ENCODE measurements at regions not wholly inside any gene's neighbourhood (a gene's known extent, or its start where the extent isn't known, plus 50 kb on each side); places are given as distances from the start of the nearest gene placed in this dataset.
"Not testable (repeated sequence)": the region's sequence is repeated elsewhere in the genome, so short reads cannot be mapped to it uniquely, and the experiment has no call there.

DNA sequence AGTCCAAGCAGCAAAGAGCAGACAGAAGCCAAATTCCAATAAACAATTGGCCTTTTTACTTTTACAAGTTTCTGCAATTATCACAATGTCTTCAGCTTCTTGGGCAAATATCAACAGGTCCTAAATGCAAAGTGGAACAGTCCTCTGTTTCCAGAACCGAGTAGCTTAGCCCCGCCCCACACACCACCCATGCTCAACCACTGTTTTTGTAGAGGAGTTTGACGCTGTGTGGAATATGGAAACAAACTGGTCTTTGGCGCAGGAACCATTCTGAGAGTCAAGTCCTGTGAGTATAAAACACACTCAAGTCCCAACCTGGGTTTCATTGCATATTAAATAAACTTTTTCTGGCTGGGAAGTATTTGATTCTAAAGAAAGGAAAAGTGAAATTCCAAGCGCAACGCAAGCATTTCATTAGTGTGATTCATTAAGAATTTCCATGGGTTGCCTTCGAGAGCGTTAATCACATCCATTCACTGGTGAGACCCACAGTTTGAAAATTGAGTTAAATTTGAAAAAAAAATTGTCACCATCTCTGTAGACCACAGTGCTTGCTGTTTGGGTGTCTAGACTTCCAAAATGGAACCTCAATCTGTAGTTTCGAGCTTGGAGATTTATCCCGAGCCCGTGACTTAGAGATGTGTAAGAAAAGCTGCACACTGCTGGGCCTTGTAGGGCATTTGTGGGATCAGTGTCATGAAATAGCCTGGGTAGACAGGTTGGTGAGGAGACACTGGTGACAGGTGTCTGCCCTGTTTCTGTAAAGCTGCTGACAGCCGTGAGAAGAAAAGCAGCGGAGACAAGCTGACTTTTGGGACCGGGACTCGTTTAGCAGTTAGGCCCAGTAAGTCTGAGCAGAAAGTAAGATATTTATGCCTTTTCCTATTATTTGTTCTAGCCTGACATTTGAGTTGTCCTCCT, 96.1 kb downstream of the DAD1 start:
- FAIRE-seq, result no peak
- DNase-seq (ENCODE audit: low spot score), result no peak

DNA sequence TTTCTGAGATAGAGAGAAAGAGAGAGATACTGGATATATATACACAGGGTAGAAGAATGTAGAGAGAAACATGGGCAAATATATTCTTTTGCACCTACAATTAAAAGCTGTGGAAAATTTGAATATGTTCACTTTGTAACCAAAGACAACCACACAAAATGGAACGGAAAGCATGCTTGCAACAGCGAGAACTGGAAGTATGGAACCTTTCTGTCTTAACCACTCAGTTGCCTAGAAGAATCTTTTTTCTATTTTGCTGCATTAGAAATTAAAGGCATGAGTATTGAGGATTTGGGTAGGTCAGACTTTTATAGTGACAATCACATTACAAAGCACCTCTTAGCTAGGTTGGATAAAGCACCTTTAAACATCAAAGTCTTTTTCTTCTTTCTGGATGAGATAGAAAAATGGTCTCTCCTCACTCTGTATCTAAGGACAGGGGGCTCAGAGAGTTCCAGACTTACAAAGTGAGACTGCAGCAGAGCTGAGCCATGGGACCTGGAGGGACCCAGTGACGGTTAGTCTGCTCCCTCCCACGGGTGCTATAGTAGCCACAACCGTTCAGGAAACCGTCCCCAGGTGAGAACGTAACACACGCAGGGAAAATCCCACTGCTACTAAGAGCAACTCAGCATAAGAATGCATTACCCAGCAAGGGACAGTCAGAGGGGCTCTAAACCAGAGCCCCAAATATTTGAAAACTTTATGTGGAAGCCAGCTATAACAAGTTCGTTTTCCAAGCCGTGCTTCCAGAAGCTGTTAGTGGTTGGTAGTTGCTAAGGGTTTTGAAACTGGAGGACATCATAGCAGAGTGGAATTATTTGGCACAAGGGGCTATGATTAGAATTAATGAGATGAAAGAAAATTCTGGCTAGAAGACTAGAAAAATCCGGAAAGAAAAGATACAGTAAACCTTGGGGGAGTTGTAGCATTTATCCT, 97.1 kb downstream of the DAD1 start:
- FAIRE-seq (no peak), DNase-seq (ENCODE audit: low spot score) (no peak)

DNA sequence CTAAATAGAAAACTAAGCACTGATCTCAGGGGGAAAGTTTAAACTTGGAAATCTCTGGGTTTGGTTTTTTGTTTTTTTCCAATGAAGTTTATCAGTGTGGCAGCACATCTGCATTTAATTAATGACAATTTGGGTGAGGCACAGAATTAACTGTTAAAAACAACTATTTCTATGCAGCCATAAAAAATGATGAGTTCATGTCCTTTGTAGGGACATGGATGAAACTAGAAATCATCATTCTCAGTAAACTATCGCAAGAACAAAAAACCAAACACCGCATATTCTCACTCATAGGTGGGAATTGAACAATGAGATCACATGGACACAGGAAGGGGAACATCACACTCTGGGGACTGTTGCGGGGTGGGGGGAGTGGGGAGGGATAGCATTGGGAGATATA, 98.0 kb downstream of the DAD1 start:
- FAIRE-seq; DNase-seq (ENCODE audit: low spot score): not testable (repeated sequence)

DNA sequence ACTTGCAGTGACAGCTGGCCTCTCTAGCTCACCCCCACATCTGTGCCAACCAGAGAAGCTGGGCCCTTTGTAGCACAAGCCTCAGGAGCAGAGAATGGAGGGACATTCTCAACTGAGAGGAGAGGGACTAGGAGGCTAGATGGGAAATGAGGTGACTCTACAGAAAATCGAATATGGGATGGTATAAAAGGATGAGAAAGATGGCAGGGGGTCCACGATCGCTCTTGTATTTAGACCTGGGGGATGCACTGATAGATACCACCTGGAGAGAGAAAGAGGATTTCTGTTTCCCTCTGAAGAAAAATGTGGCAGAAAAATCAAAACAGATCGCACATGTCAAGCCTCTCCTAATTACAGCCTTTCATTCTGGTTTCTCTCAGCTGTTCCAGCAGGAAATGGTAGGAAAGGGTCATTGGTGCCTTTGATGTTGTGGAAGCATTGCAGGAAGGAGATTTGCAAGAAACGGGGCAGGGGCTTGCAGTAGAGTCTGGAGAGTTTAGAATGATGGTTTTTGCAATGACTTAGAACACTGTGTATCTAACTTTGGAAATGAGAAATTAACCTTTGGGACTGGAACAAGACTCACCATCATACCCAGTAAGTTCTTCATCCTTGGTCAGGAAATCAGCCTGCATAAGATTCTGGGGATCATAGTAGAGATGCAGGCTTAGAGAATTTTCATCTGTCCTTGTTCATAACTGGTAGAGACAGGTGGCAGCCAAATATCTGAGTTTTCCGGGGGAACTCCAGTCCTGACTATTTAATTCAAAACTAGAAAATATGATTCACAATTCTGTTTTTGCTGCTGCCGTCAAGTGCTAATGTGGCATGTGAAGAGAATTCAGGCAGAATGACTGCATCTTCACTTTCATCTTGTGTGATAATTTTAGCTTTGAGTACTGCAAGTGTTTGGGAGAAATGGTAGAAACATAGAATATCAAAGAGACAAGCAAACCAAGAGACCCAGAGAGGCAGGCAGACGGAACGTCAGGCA, 98.8 kb downstream of the DAD1 start:
- FAIRE-seq (no peak), DNase-seq (ENCODE audit: low spot score) (no peak)

DNA sequence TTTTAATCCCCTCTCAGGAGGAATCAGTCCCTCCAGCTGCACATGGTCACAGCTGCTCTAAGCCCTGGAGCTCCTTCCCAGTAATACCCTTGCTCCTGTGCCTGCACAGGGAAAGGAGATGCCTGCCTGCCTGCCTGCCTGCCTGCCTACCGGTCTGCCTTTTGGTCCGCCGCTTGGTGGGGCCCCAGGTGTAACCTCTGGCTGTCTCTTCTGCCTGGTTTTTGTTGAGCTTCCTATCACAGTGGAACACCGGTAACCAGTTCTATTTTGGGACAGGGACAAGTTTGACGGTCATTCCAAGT, 99.8 kb downstream of the DAD1 start:
- no peak for DNase-seq (ENCODE audit: low spot score)
- FAIRE-seq, result no peak

DNA sequence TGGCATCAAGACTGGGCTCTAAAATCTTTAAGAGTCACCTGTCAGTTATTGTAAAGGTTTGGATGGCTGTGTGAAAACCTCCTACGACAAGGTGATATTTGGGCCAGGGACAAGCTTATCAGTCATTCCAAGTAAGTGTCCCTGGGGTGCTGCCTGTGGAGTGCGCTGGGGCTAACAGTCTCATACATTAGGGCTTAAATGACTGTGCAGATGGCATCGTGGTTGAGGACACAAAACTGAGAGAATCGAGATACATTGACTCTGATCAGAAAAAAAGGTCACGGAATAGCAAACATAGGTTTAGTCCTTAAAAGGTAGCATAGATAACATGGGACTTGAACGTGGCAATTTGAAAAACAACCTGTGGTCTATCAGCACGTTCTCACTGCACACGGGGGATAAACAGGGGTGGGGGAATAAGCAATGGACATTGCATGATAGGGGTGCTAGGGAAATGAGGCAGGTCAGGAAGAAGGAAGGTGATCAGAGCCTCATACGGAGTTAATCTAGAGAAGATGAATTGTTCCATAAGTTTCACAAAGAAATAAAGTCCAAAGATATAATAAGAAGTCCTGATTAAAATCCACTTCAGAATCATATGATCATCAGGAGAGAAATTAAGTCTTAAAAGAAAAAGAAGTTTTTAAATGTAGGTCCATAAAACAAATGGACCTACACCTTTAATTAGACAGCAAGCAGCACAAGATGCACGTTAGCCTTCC, 100.3 kb downstream of the DAD1 start:
- DNase-seq (ENCODE audit: low spot score) (no peak), FAIRE-seq (no peak)

DNA sequence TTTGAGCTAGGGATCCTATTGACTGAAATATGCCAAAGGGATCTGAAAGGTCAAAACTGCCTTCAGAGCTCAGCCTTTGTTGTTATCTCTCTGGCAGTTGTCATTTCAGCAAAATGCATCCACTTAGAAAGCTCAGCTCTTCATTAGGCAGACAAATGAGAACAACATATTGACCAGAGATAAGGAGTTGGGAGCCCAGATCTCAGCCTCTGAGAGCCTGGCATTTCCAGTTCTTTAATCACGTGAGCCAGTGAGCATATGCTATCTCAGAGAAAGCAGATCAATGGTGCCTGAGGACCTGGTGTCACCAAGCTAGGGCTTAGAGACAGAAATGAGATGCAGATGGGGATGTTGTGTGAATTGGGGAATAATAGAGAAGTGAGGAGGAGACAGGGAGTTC, 101.1 kb downstream of the DAD1 start:
- FAIRE-seq (no peak), DNase-seq (ENCODE audit: low spot score) (no peak)

DNA sequence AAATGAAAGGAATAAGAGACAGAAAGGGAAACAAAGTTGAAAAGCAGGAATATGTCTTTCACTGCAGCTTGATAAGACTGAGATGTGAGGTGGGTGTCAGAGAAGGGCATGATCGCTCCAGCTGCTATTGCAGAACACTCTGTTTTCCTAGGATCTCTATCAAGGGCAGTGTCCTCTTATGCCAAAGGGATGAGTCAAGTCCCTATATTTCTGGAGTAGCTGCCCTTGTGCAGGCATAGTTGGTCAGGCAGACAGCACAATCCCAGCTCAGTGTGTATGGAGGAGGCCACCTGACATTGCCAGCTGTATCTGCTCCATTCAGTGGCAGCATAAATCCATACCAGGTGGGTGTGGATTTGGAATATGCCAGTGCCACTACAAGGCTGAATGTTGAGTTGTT, 101.6 kb downstream of the DAD1 start:
- no peak for DNase-seq (ENCODE audit: low spot score)
- no peak for FAIRE-seq

DNA sequence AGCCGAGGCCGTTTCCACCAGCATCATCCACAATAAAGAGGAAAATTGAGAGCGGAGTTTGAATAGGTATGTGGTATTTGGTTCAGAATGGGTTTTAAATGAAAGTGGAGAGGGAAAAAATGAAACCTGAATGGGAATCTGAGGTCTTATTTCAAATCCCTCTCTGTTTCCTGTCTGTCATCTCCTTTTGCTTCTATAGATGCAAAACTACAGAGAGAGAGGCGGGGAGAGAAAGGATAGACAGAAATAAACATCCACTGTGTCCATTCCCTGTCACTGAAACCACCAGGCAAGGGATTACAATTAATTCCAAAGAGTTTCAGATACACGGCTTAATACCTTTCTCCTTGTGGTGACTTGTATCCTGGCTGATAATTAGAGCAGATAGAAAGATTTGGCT, 102.3 kb downstream of the DAD1 start:
- no peak for FAIRE-seq
- no peak for DNase-seq (ENCODE audit: low spot score)

DNA sequence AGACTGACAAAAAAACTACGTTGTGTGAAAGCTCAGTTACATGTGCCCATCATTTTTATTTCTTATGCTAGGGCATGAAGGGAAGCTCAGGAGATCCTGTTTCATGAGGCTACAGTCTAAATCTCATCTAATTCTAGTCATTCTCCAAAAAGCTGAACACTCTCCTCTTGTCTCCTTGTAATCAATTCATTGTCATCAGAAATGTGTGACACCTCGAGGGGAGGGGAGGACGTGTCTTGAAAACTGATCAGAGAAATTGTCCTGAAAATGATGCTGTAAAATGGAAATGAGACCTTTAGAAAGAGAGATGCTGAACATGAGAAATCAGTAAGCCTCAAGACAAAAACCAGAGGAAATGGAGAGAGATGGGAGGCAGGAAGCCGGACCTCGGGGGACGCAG, 103.4 kb downstream of the DAD1 start:
- DNase-seq (ENCODE audit: low spot score), result no peak
- no peak for FAIRE-seq

DNA sequence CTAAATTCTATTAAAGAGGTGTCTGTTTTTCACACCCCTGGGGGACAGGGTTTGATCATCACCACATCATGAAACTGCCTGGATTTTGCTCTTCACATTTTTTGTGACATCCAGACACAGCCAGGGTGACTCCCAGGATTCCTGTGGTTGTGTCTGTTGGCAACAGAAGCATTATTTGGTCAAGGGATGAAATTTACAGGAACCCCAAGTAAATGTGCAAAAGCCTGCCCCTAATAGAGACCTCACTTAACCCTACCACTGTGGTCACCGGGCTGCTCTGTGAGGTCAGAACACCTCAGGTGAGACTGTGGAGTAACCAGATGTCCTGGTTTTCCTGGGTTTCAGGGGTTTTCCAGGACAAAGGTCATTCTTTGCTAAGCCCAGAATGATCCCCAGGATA, 103.8 kb downstream of the DAD1 start:
- FAIRE-seq (no peak), DNase-seq (ENCODE audit: low spot score) (no peak)

DNA sequence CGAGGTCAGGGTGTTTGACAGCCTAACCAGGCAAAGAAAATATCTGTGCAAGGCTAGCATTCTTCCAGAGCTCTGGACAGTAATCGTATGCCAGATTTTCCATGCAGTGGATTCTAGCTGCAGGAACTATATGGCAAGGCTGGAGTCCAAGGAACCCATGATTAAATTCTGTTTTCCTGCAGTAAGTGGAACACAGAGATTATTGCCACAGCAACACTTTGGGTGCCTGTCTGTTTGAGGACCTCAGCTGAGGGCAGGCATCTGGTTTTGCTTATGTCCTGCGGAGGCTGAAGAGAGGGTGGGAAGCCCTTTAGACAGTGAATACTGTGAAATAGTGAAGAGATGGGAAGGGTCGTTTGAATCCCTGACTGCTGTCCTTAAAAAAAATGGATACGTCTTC, 104.4 kb downstream of the DAD1 start:
- no peak for DNase-seq (ENCODE audit: low spot score)
- no peak for FAIRE-seq

DNA sequence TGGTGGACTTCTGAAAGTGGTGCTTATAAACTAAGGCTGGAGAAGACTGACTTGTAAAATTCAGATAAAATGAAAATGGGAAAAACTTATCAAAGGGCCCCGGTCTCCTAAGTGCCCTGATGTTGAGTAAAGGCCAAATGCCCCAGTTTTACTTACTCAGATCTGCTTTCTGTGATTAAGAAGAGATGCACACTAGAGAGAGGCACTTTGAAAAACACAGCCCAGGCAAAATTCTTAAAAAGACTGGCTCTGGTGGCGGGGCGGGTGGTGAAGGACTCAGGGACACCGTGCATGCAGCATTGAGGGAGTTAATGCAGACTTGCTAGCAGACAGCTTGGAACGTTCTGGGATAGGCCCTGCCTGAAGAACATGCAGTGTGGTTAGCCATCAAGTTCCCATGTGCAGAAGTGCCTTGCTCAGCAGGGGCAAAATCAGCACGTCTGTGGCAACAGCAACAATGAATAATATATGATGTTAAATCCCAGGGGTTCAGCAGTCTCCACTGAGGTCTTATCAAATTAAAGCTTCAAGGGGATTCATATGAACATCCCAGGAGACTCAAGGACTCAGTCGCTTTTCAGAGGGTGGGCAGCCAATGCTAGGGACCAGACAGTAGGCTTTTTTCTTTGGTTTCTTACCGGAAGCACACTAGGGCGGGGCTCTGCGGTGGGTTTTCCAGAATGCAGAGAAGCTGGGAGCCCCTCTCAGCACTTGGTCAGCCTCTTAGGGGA, 105.0 kb downstream of the DAD1 start:
- DNase-seq (ENCODE audit: low spot score), result no peak
- no peak for FAIRE-seq

DNA sequence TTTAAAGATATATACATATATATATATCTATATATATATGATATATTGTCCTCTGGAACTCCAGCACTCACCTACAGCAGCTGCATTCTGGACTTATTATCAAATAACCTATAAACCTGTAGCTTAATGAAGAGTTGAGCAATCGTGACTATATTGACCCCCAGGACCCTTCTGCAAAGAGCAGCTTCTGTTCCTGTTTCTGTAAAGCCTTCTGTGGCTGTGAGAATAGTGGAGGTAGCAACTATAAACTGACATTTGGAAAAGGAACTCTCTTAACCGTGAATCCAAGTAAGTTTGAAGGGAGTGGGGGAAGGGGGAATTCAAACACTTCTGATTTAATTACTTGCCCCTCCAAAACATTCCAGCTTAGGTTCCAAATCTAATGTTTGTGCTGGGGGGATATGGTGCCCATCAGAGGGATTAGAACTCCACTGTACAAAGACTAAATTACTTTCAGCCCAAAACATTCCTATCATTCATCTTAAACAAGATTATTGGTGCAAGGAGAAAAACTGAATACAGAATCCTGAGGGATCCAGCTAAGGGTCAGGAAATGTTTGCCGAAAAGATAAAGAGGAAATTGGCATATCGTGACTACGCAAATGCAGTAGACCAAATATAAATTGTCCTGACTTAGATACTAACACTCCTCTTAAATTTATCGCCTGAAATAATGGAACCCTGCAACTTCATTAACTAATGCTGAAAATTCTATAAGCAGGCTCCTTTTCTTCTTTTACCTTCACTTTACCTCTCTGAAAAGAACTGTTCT, 106.1 kb downstream of the DAD1 start:
- FAIRE-seq, result no peak
- no peak for DNase-seq (ENCODE audit: low spot score)

DNA sequence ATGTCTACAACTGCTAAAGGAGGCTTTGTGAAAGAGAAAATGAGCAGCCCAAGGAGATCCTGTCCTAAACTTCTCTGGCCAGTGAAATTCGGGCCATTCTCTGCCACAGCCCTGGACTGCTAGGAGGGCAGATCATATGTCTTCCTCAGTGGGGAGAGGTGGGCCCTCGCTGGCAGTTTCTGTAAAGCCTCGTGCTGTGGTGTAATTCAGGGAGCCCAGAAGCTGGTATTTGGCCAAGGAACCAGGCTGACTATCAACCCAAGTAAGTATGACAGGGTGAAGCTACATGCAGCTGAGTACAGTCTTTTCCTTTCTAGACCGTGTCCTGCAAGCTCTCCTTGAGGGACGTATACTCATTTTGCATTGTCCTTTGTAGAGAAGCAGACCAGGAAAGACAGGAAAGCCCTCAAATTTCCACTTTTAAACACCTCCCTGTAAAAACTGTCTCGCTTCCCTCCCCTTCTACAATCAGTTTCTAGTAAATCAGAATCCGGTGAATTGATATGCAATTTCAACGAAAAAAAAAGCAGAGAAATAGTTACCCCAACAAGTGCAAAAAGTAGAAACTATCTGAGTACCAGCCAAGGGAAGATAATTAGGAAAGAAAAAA, 106.8 kb downstream of the DAD1 start:
- FAIRE-seq, result no peak
- DNase-seq (ENCODE audit: low spot score), result no peak

DNA sequence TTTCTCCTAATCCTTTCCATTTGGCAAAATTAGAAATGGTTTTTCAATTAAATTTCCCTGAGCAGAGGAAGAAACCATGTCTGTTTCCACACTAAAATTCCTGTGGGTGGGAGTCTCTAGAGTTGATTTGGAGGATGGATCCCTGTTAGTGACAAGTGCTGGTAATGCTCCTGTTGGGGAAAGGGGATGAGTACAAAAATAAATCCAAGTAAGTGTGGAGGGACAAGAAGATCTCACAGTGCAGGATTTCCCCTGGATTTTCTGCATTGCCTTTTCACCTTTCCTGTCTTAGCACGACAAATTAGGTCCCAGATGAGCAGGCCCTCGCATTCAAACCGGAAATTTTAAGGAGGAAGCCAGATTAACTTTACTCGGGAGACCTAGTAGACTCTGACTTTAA, 107.5 kb downstream of the DAD1 start:
- FAIRE-seq (no peak), DNase-seq (ENCODE audit: low spot score) (no peak)

DNA sequence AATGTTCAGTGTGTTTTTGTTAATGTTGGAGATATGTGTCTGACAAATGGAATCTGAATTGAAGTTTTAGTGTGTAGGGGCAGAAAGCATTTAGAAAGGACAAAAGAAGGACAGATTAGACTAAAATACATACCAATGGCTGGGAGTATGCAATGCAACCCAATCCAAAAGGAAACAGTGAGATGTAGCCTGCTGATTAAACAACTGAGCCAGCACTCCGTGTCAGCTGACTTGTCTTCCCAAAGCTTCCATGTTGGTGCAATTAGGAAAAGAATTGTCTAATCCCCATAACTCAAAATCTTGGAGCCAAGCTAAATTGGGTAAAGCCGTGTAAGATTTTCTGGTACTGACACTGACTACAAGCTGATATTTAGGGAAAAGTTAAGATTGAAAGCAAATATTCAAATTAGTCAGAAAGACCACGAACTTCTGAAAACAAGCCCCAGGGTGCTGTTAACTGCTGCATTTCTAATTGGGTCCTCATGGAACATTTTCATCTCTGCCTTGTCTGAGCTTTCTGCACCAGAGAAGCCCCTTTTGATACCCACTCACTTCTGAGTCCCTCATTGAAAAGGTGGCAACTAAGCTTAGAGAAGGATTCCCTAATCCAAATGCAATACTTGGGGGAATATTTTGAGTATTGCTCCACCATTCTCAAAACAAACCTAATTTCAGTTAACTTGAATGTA, 109.1 kb downstream of the DAD1 start:
- FAIRE-seq (no peak), DNase-seq (ENCODE audit: low spot score) (no peak)

DNA sequence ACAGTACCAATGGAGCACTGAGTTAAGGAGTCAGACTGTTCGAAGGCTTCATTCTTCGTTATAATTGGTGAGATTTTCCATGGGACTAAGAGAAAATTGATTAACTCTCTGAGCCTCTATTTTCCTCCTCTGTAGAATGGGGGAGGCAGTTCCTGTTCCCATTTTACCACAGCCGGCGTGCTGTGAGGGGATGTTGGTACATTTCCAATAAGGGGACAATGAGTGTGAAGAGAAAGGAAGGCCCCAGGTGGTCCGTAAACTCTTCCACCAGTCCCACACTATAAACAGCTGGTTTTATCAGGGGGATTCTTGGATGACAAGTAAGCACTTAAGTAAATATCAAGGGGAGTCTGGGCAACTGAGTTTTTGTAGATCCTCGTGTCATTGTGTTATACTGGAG, 109.9 kb downstream of the DAD1 start:
- no peak for FAIRE-seq
- no peak for DNase-seq (ENCODE audit: low spot score)

Measured in RCC 7860 (cell line).